ENCODE measurements at regions not wholly inside any gene's neighbourhood (a gene's known extent, or its start where the extent isn't known, plus 50 kb on each side); places are given as distances from the start of the nearest gene placed in this dataset.

GRCh38 chr11:43561832-43562231 is 118.7 kb upstream of the HSD17B12 start:
- DNase-seq, result no peak
- Mint-ChIP-seq H3K27ac (no peak overlapping the region), H3K27me3 (peaks cover 58% of the 10 kb centered on the region), H3K4me1 (peaks cover 14% of the 10 kb centered on the region), H3K36me3 (ENCODE audit: low read depth) (no peaks in the 10 kb centered on the region), H3K9me3 (no peaks in the 10 kb centered on the region), H3K4me3 (no peak overlapping the region)
- ATAC-seq, result no peak

- H3K4me1 Mint-ChIP-seq, result peaks cover 1% of the 10 kb centered on the region
- no peaks in the 10 kb centered on the region for H3K36me3 Mint-ChIP-seq (ENCODE audit: low read depth)
- DNase-seq (no peak), ATAC-seq (no peak)
- H3K4me3 Mint-ChIP-seq, result no peak overlapping the region
- no peak overlapping the region for H3K27ac Mint-ChIP-seq
- H3K27me3 Mint-ChIP-seq, result peaks cover 67% of the 10 kb centered on the region
- H3K9me3 Mint-ChIP-seq, result no peaks in the 10 kb centered on the region
These were observed 113.1 kb upstream of the HSD17B12 start for GRCh38 chr11:43567396-43567975.

- Mint-ChIP-seq H3K36me3 (ENCODE audit: low read depth) (no peaks in the 10 kb centered on the region), H3K4me1 (peaks cover 29% of the 10 kb centered on the region), H3K4me3 (no peak overlapping the region), H3K27me3 (peaks cover 94% of the 10 kb centered on the region), H3K9me3 (no peaks in the 10 kb centered on the region), H3K27ac (no peak overlapping the region)
- ATAC-seq, result no peak
- DNase-seq, result no peak
These were observed 107.3 kb upstream of the HSD17B12 start for GRCh38 chr11:43573233-43573632.

GRCh38 chr11:43573873-43574272 is 106.7 kb upstream of the HSD17B12 start:
- Mint-ChIP-seq H3K4me3 (no peak overlapping the region), H3K4me1 (peaks cover 29% of the 10 kb centered on the region), H3K27me3 (peaks cover 94% of the 10 kb centered on the region), H3K9me3 (no peaks in the 10 kb centered on the region), H3K36me3 (ENCODE audit: low read depth) (no peaks in the 10 kb centered on the region), H3K27ac (no peak overlapping the region)
- ATAC-seq (no peak), DNase-seq (no peak)

GRCh38 chr11:43574411-43574810 is 106.1 kb upstream of the HSD17B12 start:
- DNase-seq (no peak), ATAC-seq (no peak)
- peaks cover 29% of the 10 kb centered on the region for H3K4me1 Mint-ChIP-seq
- H3K27me3 Mint-ChIP-seq, result peaks cover 91% of the 10 kb centered on the region
- H3K9me3 Mint-ChIP-seq, result no peaks in the 10 kb centered on the region
- H3K4me3 Mint-ChIP-seq, result no peak overlapping the region
- H3K36me3 Mint-ChIP-seq (ENCODE audit: low read depth), result no peaks in the 10 kb centered on the region
- no peak overlapping the region for H3K27ac Mint-ChIP-seq

- H3K36me3 Mint-ChIP-seq (ENCODE audit: low read depth), result no peaks in the 10 kb centered on the region
- no peak for DNase-seq
- H3K9me3 Mint-ChIP-seq, result no peaks in the 10 kb centered on the region
- ATAC-seq, result peak; percentile 29
- H3K27me3 Mint-ChIP-seq, result peaks cover 91% of the 10 kb centered on the region
- peaks cover 35% of the 10 kb centered on the region for H3K4me1 Mint-ChIP-seq
- no peak overlapping the region for H3K27ac Mint-ChIP-seq
- H3K4me3 Mint-ChIP-seq, result peak overlapping the region; percentile 10
These were observed 105.3 kb upstream of the HSD17B12 start for GRCh38 chr11:43574949-43575912.

GRCh38 chr11:43575913-43576310 is 104.6 kb upstream of the HSD17B12 start:
- Mint-ChIP-seq H3K27ac (no peak overlapping the region), H3K4me3 (peak overlapping the region; percentile 10), H3K27me3 (peaks cover 93% of the 10 kb centered on the region), H3K9me3 (no peaks in the 10 kb centered on the region), H3K36me3 (ENCODE audit: low read depth) (no peaks in the 10 kb centered on the region), H3K4me1 (peaks cover 42% of the 10 kb centered on the region)
- no peak for DNase-seq
- ATAC-seq, result no peak

GRCh38 chr11:43576320-43576802 is 104.2 kb upstream of the HSD17B12 start:
- DNase-seq, result no peak
- Mint-ChIP-seq H3K27ac (no peak overlapping the region), H3K27me3 (peaks cover 93% of the 10 kb centered on the region), H3K4me1 (peaks cover 42% of the 10 kb centered on the region), H3K36me3 (ENCODE audit: low read depth) (no peaks in the 10 kb centered on the region), H3K4me3 (no peak overlapping the region), H3K9me3 (no peaks in the 10 kb centered on the region)
- no peak for ATAC-seq

- peaks cover 93% of the 10 kb centered on the region for H3K27me3 Mint-ChIP-seq
- H3K4me1 Mint-ChIP-seq, result peaks cover 47% of the 10 kb centered on the region
- no peak overlapping the region for H3K4me3 Mint-ChIP-seq
- no peak for DNase-seq
- no peak overlapping the region for H3K27ac Mint-ChIP-seq
- H3K9me3 Mint-ChIP-seq, result no peaks in the 10 kb centered on the region
- ATAC-seq, result no peak
- H3K36me3 Mint-ChIP-seq (ENCODE audit: low read depth), result no peaks in the 10 kb centered on the region
These were observed 103.6 kb upstream of the HSD17B12 start for GRCh38 chr11:43576803-43577521.

GRCh38 chr11:43577566-43578264 is 102.8 kb upstream of the HSD17B12 start:
- no peaks in the 10 kb centered on the region for H3K9me3 Mint-ChIP-seq
- DNase-seq (no peak), ATAC-seq (no peak)
- no peak overlapping the region for H3K27ac Mint-ChIP-seq
- H3K27me3 Mint-ChIP-seq, result peaks cover 93% of the 10 kb centered on the region
- H3K4me1 Mint-ChIP-seq, result peaks cover 50% of the 10 kb centered on the region
- H3K36me3 Mint-ChIP-seq (ENCODE audit: low read depth), result no peaks in the 10 kb centered on the region
- no peak overlapping the region for H3K4me3 Mint-ChIP-seq

GRCh38 chr11:43578346-43579170 is 102.0 kb upstream of the HSD17B12 start:
- Mint-ChIP-seq H3K4me3 (peak overlapping the region; percentile 66), H3K27me3 (peaks cover 92% of the 10 kb centered on the region), H3K9me3 (no peaks in the 10 kb centered on the region), H3K36me3 (ENCODE audit: low read depth) (no peaks in the 10 kb centered on the region), H3K4me1 (peaks cover 50% of the 10 kb centered on the region), H3K27ac (no peak overlapping the region)
- ATAC-seq (no peak), DNase-seq (no peak)

- Mint-ChIP-seq H3K27ac (no peak overlapping the region), H3K4me1 (peaks cover 49% of the 10 kb centered on the region), H3K4me3 (peak overlapping the region; percentile 66), H3K36me3 (ENCODE audit: low read depth) (no peaks in the 10 kb centered on the region), H3K27me3 (peaks cover 91% of the 10 kb centered on the region), H3K9me3 (no peaks in the 10 kb centered on the region)
- DNase-seq (peak; percentile 61), ATAC-seq (peak; percentile 51)
These were observed 101.2 kb upstream of the HSD17B12 start for GRCh38 chr11:43579171-43579918.

GRCh38 chr11:43579919-43580276 is 100.6 kb upstream of the HSD17B12 start:
- peak overlapping the region; percentile 66 for H3K4me3 Mint-ChIP-seq
- H3K27ac Mint-ChIP-seq, result no peak overlapping the region
- no peaks in the 10 kb centered on the region for H3K36me3 Mint-ChIP-seq (ENCODE audit: low read depth)
- DNase-seq (no peak), ATAC-seq (no peak)
- H3K4me1 Mint-ChIP-seq, result peaks cover 43% of the 10 kb centered on the region
- H3K27me3 Mint-ChIP-seq, result peaks cover 88% of the 10 kb centered on the region
- H3K9me3 Mint-ChIP-seq, result no peaks in the 10 kb centered on the region
